K562 (cell line): ENCODE measurements at regions not wholly inside any gene's neighbourhood (a gene's known extent, or its start where the extent isn't known, plus 50 kb on each side); places are given as distances from the start of the nearest gene placed in this dataset.

Source experiments
- CCAR2 ChIP-seq: fragments of 200-400 bp; formaldehyde crosslinking; IDR thresholded peaks from 2 replicates; pipeline ENCODE4 v1.6.1; 2017; ENCODE audit warnings: mild to moderate bottlenecking, low read depth, low read length
- LARP7 ChIP-seq: fragments of 450-650 bp; IDR thresholded peaks from 2 replicates; pipeline ENCODE4 v1.6.1; 2016
- MGA ChIP-seq: fragments of 450-650 bp; IDR thresholded peaks from 2 replicates; pipeline ENCODE4 v1.6.1; 2016; ENCODE audit warnings: mild to moderate bottlenecking, moderate library complexity
- RCOR1 ChIP-seq, 2 experiments: IDR thresholded peaks; 2 replicates each; pipeline ENCODE4 v1.6.1; 2012; ENCODE audit warnings: low read depth in 2 of 2, low read length in 2 of 2, borderline replicate concordance in 1 of 2, improper control_type of control experiment in 1 of 2
- TAF9B ChIP-seq: fragments of 450-650 bp; IDR thresholded peaks from 2 replicates; pipeline ENCODE4 v1.6.1; 2018; ENCODE audit warnings: mild to moderate bottlenecking; ENCODE audit not compliant: partially characterized antibody
- TCF3 ChIP-seq: sonication (generic); formaldehyde crosslinking; IDR thresholded peaks from 2 replicates; pipeline ENCODE4 v1.4.0; 2020; ENCODE audit warnings: mild to moderate bottlenecking, missing genetic modification reagents
- THAP12 ChIP-seq: fragments of 250-450 bp; sonication (Bioruptor Pico); IDR thresholded peaks from 2 replicates; pipeline ENCODE4 v1.9.0; 2021; ENCODE audit warnings: mild to moderate bottlenecking, inconsistent platforms
- ZNF609 ChIP-seq: sonication (generic); formaldehyde crosslinking; IDR thresholded peaks from 2 replicates; pipeline ENCODE4 v1.8.1; 2023; ENCODE audit warnings: missing genetic modification reagents, mild to moderate bottlenecking, borderline replicate concordance

GRCh38 chr11:86193297-86194095, 51.1 kb upstream of the EED start (continued):
- TF ChIP-seq THAP12 (CRISPR knock-in tag) (no peak), TAF9B (peak; percentile 60), CCAR2 (no peak), RCOR1 (IDR thresholded peaks at IDR 0.05; ENCODE audit: borderline replicate concordance in 1 of 2, low read depth in 2 of 2, low read length in 2 of 2) (peak; percentile 70 to 76; a peak in 3 of 4 replicates), ZNF609 (CRISPR knock-in tag) (no peak), MGA (no peak), LARP7 (no peak), TCF3 (peak; percentile 63)
